HL-60 (cell line): ENCODE measurements at regions not wholly inside any gene's neighbourhood (a gene's known extent, or its start where the extent isn't known, plus 50 kb on each side); places are given as distances from the start of the nearest gene placed in this dataset.
"Not testable (repeated sequence)": the region's sequence is repeated elsewhere in the genome, so short reads cannot be mapped to it uniquely, and the experiment has no call there.

Source experiments
- DNase-seq, 2 experiments: peaks; one replicate each; pipeline ENCODE4 v3.0.0-alpha.2; 2010 to 2020; ENCODE audit warnings: low read depth in 1 of 2, low spot score in 1 of 2
- H3K27ac ChIP-seq: fragments of 250-450 bp; sonication (Bioruptor Pico); replicated peaks from 2 replicates; pipeline ENCODE4 v1.5.1; 2020; ENCODE audit warnings: mild to moderate bottlenecking, moderate library complexity
- H3K27me3 ChIP-seq: fragments of 250-450 bp; sonication (Bioruptor Pico); 2 replicates; pipeline ENCODE4 v1.5.1; 2021; ENCODE audit warnings: mild to moderate bottlenecking, moderate library complexity; ENCODE audit not compliant: insufficient read depth, poor library complexity, severe bottlenecking
- H3K4me3 ChIP-seq: replicated peaks from 2 replicates; pipeline ENCODE4 v1.5.1; 2011; ENCODE audit warnings: mild to moderate bottlenecking, control low read depth, low read length; ENCODE audit not compliant: insufficient read depth
- CTCF ChIP-seq: IDR thresholded peaks from one replicate; pipeline ENCODE4 v1.5.1; 2011; ENCODE audit warnings: low read length, control low read depth, inconsistent platforms; ENCODE audit not compliant: insufficient read depth
- GABPA ChIP-seq: IDR thresholded peaks from 2 replicates; pipeline ENCODE4 v1.6.1; 2012; ENCODE audit warnings: low read depth
- POLR2AphosphoS5 ChIP-seq: IDR thresholded peaks from 2 replicates; pipeline ENCODE4 v1.6.1; 2012; ENCODE audit warnings: low read depth
- SPI1 ChIP-seq: IDR thresholded peaks from 2 replicates; pipeline ENCODE4 v1.6.1; 2012; ENCODE audit warnings: low read depth, mild to moderate bottlenecking, borderline replicate concordance
- TF ChIP-seq, protein P1 (sequence below): IDR thresholded peaks from 2 replicates; pipeline ENCODE4 v1.6.1; 2012; ENCODE audit warnings: low read depth; ENCODE audit not compliant: insufficient replicate concordance

GRCh38 chr6:150696190-150696589 lies 96.5 kb downstream of the PLEKHG1 start:
- TF ChIP-seq SPI1 = no peak
- TF ChIP-seq CTCF = no peak
- no peak for TF ChIP-seq POLR2AphosphoS5
- TF ChIP-seq, protein P1, sequence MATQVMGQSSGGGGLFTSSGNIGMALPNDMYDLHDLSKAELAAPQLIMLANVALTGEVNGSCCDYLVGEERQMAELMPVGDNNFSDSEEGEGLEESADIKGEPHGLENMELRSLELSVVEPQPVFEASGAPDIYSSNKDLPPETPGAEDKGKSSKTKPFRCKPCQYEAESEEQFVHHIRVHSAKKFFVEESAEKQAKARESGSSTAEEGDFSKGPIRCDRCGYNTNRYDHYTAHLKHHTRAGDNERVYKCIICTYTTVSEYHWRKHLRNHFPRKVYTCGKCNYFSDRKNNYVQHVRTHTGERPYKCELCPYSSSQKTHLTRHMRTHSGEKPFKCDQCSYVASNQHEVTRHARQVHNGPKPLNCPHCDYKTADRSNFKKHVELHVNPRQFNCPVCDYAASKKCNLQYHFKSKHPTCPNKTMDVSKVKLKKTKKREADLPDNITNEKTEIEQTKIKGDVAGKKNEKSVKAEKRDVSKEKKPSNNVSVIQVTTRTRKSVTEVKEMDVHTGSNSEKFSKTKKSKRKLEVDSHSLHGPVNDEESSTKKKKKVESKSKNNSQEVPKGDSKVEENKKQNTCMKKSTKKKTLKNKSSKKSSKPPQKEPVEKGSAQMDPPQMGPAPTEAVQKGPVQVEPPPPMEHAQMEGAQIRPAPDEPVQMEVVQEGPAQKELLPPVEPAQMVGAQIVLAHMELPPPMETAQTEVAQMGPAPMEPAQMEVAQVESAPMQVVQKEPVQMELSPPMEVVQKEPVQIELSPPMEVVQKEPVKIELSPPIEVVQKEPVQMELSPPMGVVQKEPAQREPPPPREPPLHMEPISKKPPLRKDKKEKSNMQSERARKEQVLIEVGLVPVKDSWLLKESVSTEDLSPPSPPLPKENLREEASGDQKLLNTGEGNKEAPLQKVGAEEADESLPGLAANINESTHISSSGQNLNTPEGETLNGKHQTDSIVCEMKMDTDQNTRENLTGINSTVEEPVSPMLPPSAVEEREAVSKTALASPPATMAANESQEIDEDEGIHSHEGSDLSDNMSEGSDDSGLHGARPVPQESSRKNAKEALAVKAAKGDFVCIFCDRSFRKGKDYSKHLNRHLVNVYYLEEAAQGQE = no peak
- TF ChIP-seq GABPA = no peak
- Histone ChIP-seq H3K27ac (no peak overlapping the region), H3K27me3 (no peaks in the 10 kb centered on the region), H3K4me3 (no peak overlapping the region)
- DNase-seq = no peak

DNA sequence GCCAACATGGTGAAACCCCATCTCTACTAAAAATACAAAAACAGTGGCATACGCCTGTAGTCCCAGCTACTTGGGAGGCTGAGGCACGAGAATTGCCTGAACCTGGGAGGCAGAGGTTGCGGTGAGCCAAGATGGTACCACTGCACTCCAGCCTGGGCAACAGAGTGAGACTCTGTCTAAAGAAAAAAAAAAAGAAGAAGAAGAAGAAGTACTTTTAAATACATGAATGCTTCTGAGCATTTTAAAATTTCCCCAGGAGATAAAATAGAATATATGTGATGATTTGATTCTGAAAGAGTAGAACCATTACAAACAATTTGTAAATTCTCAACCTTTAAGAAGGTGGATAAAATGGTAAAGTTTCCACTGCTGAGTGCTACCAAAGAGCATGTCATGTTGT lies 97.2 kb downstream of the PLEKHG1 start:
- not testable (repeated sequence) for H3K27ac ChIP-seq, H3K4me3 ChIP-seq, DNase-seq, H3K27me3 ChIP-seq

DNA sequence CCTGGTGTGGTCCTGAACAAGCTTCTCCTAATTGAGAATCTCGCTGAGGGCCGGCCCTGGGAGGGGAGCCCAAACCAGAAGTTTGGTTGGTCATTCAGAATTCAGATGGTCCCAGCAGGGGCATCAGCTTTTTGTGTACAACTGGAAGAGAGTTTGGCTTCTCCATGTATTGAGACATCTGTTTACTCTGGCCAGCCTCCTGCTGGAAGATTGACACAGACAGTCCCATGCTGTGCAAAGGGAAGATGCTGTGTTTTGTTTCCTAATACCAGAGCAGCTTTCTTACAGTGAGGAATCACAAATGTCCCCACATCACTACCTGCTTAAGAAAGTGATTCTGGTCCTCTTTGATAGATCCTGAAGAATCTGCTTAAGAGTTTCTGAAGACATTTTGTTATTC lies 97.8 kb downstream of the PLEKHG1 start:
- no peak for DNase-seq
- Histone ChIP-seq H3K27me3 (no peaks in the 10 kb centered on the region), H3K4me3 (no peak overlapping the region), H3K27ac (no peak overlapping the region)
- TF ChIP-seq, protein P1 = no peak

DNA sequence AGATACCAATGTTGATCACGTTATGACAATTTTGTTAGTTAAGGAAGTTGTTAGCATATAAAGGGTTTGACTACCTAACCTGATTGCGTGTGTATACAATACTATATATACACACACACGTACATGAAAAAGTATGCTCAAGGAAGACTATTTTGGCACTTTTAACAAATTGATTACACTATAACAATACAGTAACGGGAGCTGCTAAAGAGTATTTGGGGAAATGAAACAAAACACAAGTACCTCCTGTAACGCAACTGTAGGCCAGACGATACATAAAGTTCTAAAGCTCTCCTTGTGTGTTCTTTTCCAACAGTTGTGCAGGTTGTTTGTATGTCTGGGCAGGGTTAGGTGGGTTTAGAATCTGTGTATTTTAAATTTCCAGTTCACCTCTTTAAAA lies 98.7 kb downstream of the PLEKHG1 start:
- no peak overlapping the region for H3K27ac ChIP-seq
- H3K4me3 ChIP-seq = no peak overlapping the region
- H3K27me3 ChIP-seq = no peaks in the 10 kb centered on the region
- DNase-seq = no peak
- TF ChIP-seq SPI1 (no peak), POLR2AphosphoS5 (no peak), GABPA (no peak), CTCF (no peak)
- TF ChIP-seq, protein P1 = no peak
